Stimulated activated CD4-positive, alpha-beta T cell treated with anti-CD3 and anti-CD28 coated beads, TNF-alpha, amount 100 ng/mL, for 24 hours (primary cell): ENCODE measurements at regions not wholly inside any gene's neighbourhood (a gene's known extent, or its start where the extent isn't known, plus 50 kb on each side); places are given as distances from the start of the nearest gene placed in this dataset.

Experiments used
- DNase-seq, 3 experiments: peaks; one replicate each; pipeline ENCODE4 v3.0.0-alpha.2; 2020; ENCODE audit warnings: low read depth in 3 of 3

DNA sequence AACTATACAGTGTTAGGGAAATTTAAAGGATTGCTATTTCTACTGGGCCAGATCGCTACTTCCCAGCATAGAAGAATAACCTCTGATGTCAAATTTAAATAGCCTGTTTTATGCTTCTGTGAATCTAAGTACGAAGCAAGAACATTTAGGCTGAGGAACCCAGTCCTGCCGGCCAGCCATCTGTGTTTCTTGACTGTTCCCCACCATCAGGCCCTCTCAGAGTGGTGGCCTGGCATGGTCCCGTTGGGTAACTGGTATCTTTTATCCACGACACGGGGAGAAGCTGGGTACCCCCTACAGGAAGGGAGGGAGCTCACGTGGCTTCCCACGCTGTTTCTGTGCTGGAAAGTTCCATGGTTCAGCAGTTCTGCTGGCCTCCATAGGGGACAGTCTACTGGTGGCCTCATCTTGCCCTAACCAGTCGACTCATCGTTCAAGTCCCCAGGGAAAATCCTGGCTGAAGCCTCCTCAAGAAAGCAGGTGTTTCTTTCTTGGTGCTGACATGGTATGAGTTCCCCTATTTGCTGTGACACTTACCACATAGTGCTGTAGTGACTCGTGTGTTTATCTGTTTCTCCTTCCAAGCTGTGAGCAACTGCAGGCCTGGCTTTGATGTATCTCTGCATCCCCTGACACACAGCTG, 201.7 kb upstream of the NLRP1 start:
- DNase-seq, result no peak

DNA sequence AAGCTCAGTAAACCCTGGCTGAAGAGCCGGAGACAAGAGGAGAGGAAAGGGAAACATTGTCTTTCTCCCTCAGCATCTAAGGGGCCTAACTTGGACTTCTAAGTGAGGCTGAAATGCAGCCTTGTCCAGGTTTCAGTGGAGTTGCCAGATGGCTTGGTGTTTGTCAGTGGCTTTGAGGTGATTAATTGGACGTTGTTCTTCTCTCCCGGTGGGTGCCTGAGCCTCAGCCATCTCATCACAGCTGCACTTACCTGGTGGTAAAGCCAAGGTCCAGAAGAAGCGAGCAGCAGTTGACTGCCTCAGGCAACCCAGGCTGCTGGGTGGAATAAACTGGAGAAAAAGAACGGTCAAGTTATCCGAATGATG, 202.2 kb upstream of the NLRP1 start:
- no peak for DNase-seq

DNA sequence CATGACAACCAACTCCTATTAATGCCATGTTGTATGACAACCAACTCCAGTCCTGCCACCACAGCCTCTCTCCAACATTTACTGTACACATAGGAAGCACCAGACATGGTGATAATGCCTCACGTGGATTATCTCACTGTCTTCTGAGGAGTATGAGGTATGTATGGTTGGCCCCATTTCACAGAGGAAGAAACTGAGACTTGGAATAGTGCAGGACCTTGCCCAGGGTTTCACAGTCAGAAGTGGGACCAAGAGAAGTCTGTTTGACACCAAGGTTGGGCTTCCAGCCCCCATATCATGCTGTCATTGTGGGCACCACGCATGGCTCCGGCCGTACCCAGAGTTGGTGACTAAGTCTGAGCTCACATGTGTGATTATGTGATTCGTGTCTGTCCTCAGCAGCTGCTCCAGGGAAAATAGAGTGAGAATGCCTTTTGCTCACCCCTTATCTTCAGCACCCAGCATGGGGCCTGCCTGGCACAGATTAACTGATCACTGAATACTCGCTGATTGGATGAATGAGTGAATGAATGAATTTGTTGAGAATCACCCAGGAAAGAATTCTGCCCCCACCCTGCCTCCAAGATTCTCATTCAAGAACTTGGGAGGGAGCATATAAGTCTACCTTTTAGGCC, 204.1 kb upstream of the NLRP1 start:
- no peak for DNase-seq

DNA sequence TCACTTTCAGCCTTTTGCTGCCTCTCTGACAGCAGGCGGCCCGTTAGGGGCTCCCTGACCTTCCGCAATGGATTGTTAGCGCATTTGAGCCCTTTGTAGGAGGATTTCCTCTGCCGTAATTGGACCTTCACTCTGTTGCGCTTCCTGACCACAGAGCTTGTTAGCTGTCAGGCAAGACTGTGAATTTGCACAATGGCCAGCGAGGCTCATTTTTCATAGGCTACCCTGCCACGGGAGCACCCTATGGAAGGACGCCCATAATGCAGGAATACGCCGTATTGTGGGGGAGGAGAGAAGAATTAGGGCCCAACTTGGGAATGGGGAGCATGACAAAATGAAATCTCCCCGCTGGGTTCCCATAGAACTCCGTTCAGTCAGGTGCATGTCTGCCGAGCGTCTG, 205.2 kb upstream of the NLRP1 start:
- DNase-seq, result no peak

DNA sequence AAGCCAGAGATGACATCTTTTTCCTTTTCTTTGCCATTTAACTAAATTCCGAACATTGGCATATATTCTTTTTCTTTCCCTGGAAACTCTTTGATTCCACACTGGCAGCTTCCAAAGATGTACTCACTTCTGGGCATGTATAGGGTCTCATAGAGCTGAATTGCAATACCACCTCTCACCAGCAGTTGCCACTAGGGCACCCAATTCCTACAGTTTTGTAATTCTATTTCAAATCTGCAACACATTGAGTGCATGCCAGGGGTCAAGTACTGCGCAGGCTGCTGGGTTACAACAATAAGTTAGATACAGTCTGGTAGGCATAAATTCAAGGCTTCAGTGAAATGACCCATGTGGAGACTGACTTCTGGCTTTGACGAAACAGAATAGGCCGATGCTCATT, 208.8 kb upstream of the NLRP1 start:
- DNase-seq, result no peak

DNA sequence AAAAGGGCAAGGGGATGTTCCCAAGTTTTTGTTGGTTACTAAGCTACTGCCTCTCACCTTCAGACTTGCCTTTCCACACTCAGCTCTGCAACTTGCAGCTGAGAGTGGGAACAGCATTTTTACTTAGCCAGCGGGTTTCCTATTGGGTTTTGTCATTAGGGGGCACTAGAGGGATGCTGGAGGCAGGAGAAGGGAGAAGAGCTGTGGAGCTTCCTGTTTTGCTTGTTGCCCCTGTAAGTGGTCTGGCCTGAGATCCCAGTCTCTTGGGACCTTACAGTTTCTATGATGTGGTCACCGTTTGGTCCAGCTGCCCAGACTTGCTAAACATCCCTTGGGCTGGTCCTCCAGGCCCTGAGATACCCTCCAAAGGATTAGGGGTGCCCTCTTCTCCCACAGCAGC, 209.6 kb upstream of the NLRP1 start:
- no peak for DNase-seq

DNA sequence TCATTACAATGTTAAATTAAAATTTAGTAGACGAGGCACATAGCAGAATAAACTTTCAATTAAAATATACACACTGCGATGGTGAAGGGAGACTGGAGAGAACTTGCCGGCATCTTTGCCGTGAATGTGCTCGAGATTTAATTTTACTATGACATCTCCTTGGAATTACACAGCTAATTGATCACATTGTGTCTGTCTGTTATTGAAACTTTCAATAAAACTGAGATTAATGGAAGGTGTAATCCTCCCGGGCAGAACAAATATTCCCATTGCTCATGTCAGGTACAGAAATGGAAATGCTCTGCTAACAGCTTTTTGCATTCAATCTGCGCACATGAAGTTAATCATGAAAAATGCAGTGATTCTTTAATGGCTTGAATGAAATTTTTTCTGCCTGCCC, 210.1 kb upstream of the NLRP1 start:
- no peak for DNase-seq

DNA sequence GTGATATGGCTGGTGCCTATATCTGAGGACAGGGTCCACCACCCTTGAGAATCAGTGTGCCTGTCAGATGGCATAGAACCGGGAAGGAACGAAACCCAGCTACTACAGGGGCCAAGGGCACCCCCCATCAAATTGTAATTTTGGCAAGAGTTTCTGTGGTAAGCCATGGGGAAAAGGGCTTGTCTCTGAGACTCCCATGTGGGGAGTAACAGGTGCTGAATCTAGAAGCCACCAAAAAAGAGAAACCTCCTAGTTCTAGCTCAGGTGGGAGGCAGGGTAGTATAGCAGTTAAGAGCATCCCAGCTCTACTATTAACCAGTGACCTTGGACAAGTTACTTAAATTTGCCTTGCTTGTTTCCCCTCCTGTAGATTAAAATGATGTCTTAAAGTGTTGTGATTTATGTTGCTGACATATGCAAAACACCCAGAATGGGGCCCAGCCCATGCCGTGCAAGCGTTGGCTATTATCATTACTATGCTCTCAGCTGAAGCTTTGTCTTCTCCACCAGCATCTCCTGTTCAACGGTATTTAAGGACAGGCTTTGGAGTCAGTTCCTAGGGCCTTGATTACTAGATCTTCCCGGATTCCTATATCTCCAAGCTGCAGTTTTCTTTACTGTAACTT, 210.7 kb upstream of the NLRP1 start:
- DNase-seq, result no peak

DNA sequence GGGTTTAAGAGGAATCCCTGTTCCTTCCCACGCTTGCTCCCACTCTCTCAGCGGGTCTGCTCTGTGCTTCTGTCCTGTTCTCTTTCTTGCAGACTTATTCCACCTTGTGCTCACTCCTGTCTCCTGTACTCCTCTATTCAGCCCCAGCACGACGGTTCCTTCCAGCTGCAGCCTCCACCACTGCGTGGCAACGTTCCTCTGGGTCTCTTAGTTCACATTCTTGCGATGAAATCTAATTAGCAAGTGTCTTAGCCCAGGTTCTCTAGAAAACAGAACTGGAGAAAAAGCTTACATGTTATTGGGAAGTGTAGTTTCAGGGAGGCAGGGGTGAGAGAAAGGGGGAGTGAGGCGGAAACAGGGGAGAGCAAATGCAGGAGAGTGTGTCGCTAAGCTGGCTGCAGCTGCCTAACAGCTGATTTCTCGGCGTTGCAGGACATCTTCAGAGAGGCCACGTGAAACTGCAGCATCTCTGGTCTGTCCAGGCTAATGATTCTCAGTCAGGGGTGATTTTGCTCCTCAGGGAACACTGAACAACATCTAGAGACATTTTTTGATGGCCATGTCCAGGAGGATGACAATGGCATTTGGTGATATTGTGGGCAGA, 213.2 kb upstream of the NLRP1 start:
- DNase-seq, result no peak

DNA sequence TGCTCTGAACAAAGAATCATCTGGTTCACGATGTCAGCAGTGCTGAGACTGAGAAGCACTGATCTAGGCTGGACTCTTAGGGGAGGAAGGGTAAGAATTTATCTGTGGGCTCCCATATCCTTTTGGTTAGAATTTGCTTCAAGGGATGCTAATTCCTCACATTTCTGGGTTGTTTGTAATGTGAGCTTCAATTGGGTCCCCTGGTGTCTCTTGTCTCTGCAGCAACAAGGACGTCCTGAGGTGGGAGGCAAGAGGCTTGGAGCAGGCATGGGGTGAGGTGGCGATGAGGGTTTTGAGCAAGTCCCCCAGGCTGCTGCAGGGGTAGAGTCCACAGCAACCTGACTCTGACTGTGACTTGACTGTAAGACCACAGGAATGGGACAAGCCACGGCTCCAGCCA, 213.8 kb upstream of the NLRP1 start:
- no peak for DNase-seq

DNA sequence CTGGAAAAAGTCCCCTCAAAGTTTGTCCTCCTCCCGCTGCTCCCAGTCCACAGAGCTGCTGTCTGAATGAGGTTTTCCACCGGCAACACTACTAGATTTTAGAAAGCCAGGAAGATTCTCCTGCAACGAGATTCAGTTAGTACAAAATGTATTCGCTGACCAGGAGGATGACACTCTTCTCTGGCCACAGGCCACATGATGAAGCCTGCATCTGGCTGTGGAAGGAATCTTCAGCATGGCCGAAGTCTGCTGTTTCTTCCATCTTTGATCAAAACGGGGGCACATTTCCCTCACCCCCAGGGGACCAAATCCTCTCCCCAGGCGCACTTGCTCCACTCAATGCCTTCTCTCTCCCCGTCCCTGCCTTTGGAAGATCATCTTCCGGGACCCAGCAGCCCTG, 215.8 kb upstream of the NLRP1 start:
- DNase-seq, result no peak

DNA sequence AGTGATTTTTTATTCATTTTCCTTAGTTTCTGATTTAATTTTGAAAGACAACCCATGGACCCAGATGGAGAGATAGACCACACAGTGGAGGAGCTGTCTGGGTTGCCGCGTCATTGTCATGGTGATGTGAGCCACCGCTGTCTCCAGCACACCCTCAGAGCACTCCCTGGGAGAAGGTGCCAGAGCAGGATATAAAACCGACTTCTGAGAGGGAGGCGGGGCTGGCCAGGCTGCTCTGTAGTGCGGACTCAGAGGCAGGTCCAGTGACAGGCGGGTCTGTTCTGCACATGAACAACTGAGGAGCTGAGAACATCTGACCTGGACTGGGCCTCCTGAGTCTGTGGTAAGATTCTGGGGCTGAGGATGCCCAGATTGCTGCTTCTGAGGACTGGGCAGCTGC, 216.3 kb upstream of the NLRP1 start:
- DNase-seq, result no peak

DNA sequence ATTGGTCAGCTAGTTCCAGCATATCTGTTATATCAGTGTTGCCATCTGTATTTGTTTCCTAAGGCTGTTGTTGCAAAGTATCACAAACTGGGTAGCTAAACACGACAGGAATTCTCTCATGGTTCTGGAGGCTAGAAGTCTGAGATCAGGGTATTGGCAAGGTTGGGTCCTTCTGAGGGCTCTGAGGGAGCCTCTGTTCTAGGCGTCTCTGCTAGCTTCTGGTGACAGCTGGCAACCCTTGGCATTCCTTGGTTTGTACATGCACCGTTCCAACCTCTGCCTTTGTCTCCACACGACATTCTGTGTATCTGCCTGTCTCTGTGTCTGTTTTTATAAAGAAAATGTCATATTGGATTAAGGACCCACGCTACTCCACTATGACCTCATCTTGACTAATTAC, 219.9 kb upstream of the NLRP1 start:
- no peak for DNase-seq

DNA sequence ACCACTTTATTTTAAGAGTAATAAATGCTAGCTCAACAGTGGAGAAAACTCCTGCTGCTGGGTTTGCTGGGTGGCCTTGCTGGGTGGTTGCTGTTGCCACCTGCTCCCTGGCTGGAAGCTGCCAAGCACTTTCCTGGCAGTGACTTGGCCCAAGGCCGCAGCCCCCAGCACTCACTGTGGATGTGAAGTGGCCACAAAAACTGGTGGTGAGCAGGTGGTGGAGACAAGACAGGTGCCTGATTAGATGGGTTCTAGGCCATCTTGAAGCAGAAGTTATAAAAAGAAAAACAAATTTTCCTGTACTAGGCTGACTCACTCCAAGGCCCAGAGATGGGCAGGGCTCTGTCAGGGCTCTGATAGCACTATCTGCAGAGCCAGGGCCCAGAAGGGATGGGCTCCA, 224.7 kb upstream of the NLRP1 start:
- DNase-seq, result no peak

DNA sequence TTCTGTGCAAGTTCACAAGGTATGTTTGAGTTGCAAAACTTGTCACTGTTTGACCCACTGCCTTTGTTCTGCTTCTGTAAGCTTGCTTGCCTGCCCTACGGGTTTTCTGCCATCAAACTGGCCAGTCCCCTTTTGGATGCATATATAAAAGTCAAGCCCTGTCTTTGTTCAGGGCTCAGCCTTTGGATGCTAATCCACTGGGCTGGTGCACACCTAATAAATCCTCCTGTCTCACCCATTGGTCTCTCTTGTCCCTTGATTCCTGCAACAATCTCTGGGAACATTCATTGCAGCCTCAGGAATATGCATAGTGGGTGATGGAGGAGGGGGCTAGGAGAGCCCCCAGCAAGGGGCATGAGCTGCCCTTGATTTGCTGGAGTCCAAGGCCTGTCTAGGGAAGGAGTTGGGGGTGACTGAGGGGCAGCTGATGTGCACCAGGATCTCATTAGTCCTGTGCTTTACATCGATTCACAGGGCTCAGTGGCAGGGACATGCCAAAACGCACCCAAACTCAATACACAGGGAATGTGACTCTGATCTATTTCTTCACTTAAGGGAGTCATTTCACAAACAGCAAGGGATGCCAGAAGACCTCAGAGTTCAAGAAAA, 225.4 kb upstream of the NLRP1 start:
- no peak for DNase-seq

DNA sequence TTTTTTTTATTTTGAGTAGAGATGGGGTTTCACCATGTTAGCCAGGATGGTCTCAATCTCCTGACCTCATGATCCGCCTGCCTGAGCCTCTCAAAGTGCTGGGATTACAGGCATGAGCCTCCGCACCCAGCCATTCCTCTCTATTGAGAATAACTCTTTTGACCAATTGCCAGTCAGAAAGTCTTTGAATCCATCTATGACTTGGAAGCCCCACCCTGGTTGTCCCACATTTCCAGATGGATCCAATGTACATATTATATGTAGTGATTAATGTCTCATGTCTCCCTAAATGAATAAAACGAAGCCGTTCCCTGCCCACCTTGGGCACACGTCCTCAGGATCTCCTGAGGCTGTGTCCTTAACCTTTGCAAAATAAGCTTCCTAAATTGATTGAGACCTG, 228.3 kb upstream of the NLRP1 start:
- no peak for DNase-seq

DNA sequence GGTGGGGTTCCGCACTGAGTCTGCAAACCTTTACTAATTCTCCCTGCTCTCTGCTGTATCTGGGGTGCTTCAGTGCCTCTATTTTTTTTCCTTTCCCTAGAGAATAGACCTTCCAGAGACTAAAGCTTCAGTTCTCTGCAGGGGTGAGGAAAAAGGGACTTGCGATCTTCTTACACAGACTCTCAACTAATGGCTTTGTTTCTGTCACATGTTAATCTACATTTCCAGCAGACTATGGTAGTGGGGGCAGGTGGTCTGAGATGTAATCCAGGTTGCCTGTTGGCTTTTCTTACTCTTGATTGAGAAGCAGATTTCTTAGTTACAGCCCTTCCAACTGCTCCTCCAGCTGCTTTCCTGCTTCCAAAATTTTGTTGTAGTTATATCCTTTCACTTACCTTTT, 229.0 kb upstream of the NLRP1 start:
- DNase-seq, result no peak

DNA sequence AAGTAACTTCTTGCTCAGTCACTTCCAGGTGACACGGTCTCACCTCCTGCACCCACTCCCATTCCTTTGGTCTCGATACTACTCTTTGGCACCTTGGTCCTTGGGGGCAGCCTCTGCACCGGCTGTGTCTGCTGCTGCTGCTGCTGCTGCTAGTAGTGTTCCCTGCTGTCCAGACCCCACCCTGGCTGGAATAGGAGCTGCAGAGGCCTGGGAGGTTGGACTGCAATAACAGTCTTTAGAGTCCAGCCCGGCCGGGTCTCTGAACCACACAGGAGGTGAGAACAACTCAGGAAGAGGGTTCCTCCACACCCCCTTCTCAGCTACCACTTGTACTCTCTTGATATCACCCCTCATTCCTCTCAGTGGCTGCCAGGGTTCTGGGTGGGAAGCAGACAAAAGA, 231.1 kb upstream of the NLRP1 start:
- no peak for DNase-seq

DNA sequence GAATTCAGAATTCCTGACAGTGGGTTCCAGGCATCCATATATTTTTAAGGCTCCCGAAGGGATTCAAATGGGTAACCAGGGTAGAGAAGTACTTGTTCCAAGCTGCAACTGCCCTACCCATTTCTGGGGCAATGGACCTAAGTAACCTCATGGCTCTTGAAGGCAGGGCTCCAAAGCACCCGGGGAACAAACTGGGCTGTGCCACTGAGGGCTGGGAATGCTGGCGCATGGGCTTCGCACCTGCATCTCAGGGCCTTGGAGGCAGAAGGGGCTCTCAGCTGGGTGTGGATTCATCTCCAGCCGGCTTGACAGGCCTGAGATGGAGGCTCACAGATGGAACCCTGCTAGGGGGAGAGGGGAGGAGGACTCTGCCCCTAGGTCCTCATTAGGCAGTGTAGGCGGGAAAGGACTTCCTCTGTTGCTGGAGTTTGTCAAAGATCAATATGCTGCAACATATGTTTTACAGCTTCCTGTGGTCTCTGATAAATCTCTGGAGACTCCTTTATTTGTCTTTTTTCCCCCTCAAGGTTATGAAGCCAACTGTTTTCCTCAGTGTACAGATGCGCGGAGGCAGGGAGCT, 232.3 kb upstream of the NLRP1 start:
- no peak for DNase-seq

DNA sequence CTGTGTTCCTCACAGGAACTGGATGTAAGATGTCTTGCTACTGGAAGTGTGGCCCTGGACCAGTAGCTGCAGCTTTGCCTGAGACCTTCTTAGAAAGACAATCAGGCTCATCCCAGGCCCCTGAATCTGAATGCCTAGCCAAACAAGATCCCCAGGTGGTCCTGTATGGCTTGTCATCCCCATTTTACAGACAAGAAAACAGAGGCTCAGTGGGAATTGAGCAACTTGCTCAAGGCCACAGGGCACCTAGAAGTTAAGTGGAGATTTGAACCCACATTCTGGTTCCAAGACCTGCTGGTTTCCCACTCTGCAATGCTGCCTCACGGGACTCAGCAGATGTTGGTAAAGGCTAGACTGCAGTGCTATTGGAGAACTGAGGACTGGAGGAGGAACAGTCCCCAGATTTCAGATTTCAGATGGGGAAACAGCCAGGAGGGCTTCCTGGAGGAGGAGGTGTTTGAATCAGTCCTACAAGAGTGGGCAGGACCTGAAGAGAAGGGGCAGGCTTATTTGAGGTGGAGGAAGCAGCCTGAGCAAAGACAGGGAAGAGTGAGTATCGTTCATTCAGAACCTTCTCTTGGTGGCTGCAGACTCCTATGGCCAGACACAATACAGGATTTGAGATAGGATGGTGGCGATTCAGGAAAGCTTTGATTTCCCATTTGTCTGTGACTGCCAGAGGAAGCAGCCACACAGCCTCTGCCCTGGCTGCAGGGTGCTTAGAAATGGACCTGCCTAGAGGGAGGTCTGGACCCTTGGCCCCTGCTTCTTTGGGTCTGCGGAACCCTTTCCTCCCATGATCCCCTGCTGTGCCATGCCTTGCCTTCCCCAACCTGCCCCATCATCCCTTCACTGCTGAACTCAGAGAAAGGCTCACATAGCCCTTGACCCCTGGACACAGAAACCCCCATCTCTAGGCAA, 233.4 kb upstream of the NLRP1 start:
- no peak for DNase-seq

DNA sequence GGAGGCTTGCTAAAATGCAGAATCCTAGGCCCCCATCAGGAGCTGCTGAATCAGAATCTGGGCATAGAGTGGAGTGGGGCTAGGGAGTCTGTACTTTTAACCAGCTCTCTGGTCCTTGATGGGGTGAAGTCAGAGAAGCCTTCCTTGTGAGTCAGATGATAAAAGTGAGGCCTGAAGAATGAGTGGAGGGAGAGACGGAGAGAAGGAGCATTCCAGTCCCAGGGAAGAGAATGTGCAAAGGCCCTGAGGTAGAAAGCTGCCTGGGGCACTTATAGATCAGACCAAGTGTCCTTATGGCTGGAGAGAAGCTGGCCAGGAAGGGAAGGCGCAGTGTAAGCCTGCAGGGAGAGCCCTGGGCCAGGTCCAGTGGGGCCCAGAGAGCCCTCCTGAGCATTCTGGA, 235.1 kb upstream of the NLRP1 start:
- no peak for DNase-seq
